ENCODE measurements at regions not wholly inside any gene's neighbourhood (a gene's known extent, or its start where the extent isn't known, plus 50 kb on each side); places are given as distances from the start of the nearest gene placed in this dataset.

GRCh38 chr4:171718665-171719064 lies 94.5 kb upstream of the GALNTL6 start:
- Histone ChIP-seq H3K79me2 (ENCODE audit: control insufficient read depth, insufficient read depth, low read length) (no peaks in the 10 kb centered on the region), H3K4me3 (replicated peaks in 1 of 3; ENCODE audit: insufficient read depth in 1 of 3, low read depth in 1 of 3, low read length in 3 of 3) (no peak overlapping the region), H2AFZ (ENCODE audit: low read depth, low read length) (no peak overlapping the region), H3K9me3 (replicated peaks; ENCODE audit: control insufficient read depth, insufficient read depth, low read length) (peaks cover 2% of the 10 kb centered on the region), H3K27ac (ENCODE audit: insufficient read depth, low read depth, low read length) (no peak overlapping the region), H3K4me1 (ENCODE audit: control insufficient read depth, extremely low read depth, insufficient read depth, low read length) (no peaks in the 10 kb centered on the region), H3K9me1 (replicated peaks; ENCODE audit: control insufficient read depth, extremely low read depth, insufficient read depth, low read length) (no peaks in the 10 kb centered on the region), H4K20me1 (replicated peaks; ENCODE audit: control insufficient read depth, extremely low read depth, insufficient read depth, low read length) (no peaks in the 10 kb centered on the region), H3K36me3 (ENCODE audit: control insufficient read depth in 2 of 2, extremely low read depth in 1 of 2, insufficient read depth in 2 of 2, low read length in 2 of 2) (no peaks in the 10 kb centered on the region), H3K4me2 (ENCODE audit: insufficient read depth, low read length) (no peak overlapping the region), H3K27me3 (ENCODE audit: control insufficient read depth in 2 of 2, insufficient read depth in 2 of 2, low read length in 2 of 2) (no peaks in the 10 kb centered on the region), H3K9ac (replicated peaks; ENCODE audit: extremely low read depth, insufficient read depth, low read length) (no peak overlapping the region)
- no TSS peak for BruUV-seq (replicated peaks)
- CTCF ChIA-PET = no interaction called here
- POLR2A ChIA-PET = no interaction called here
- TF ChIP-seq POLR2A (IDR thresholded peaks at IDR 0.05; ENCODE audit: low read depth, low read length) (no peak), EZH2 (IDR thresholded peaks at IDR 0.05; ENCODE audit: borderline replicate concordance, low read depth, low read length, severe bottlenecking) (no peak), GATA2 (IDR thresholded peaks at IDR 0.05; ENCODE audit: insufficient read depth, insufficient read length, low read depth, low read length) (no peak), FOS (IDR thresholded peaks at IDR 0.05; ENCODE audit: borderline replicate concordance, insufficient read depth, low read length) (no peak), POLR2AphosphoS5 (IDR thresholded peaks at IDR 0.05; ENCODE audit: insufficient read depth, low read depth, low read length) (no peak), MYC (IDR thresholded peaks at IDR 0.05; ENCODE audit: low read depth, low read length) (no peak), JUN (IDR thresholded peaks at IDR 0.05; ENCODE audit: borderline replicate concordance, insufficient read depth, insufficient read length, low read depth) (no peak)
- TF ChIP-seq, protein P1, sequence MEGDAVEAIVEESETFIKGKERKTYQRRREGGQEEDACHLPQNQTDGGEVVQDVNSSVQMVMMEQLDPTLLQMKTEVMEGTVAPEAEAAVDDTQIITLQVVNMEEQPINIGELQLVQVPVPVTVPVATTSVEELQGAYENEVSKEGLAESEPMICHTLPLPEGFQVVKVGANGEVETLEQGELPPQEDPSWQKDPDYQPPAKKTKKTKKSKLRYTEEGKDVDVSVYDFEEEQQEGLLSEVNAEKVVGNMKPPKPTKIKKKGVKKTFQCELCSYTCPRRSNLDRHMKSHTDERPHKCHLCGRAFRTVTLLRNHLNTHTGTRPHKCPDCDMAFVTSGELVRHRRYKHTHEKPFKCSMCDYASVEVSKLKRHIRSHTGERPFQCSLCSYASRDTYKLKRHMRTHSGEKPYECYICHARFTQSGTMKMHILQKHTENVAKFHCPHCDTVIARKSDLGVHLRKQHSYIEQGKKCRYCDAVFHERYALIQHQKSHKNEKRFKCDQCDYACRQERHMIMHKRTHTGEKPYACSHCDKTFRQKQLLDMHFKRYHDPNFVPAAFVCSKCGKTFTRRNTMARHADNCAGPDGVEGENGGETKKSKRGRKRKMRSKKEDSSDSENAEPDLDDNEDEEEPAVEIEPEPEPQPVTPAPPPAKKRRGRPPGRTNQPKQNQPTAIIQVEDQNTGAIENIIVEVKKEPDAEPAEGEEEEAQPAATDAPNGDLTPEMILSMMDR (IDR thresholded peaks at IDR 0.05; ENCODE audit: extremely low read depth in 1 of 2, insufficient read depth in 1 of 2, low read depth in 1 of 2, low read length in 2 of 2) = no peak
- TF ChIP-seq, protein P2, sequence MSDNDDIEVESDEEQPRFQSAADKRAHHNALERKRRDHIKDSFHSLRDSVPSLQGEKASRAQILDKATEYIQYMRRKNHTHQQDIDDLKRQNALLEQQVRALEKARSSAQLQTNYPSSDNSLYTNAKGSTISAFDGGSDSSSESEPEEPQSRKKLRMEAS (IDR thresholded peaks at IDR 0.05; ENCODE audit: insufficient read depth, insufficient read length) = no peak
- DNase-seq (ENCODE audit: low read depth, low spot score) (no peak), FAIRE-seq (no peak)
- dilution Hi-C loops (cut with MboI; ENCODE audit: extremely low pct_ligation_motif_present, low sequenced_read_pairs) (no loop called here), intact Hi-C loops (cut with micrococcal nuclease) (no loop called here)
